ENCODE measurements at regions not wholly inside any gene's neighbourhood (a gene's known extent, or its start where the extent isn't known, plus 50 kb on each side); places are given as distances from the start of the nearest gene placed in this dataset.

- no peak for TF ChIP-seq POLR2A (IDR thresholded peaks at IDR 0.05; ENCODE audit: low read depth, low read length)
- TF ChIP-seq USF2 (IDR thresholded peaks at IDR 0.05; ENCODE audit: low read depth, low read length): no peak
- TF ChIP-seq CTCF (conservative IDR thresholded peaks at IDR 0.05; ENCODE audit: low read depth, low read length): no peak
- TF ChIP-seq RCOR1 (IDR thresholded peaks at IDR 0.05; ENCODE audit: insufficient replicate concordance, low read length): no peak
- TF ChIP-seq MXI1 (IDR thresholded peaks at IDR 0.05; ENCODE audit: borderline replicate concordance, low read depth, low read length): no peak
- TF ChIP-seq RAD21 (IDR thresholded peaks at IDR 0.05; ENCODE audit: low read length): no peak
- TF ChIP-seq ELK1 (IDR thresholded peaks at IDR 0.05; ENCODE audit: borderline replicate concordance, low read depth, low read length): no peak
- TF ChIP-seq BHLHE40 (IDR thresholded peaks at IDR 0.05; ENCODE audit: low read depth, low read length): no peak
- no peak for TF ChIP-seq CHD1 (IDR thresholded peaks at IDR 0.05; ENCODE audit: low read depth, low read length)
- no peak for TF ChIP-seq RFX5 (IDR thresholded peaks at IDR 0.05; ENCODE audit: low read depth, low read length)
- no peak for TF ChIP-seq CEBPB (IDR thresholded peaks at IDR 0.05; ENCODE audit: low read depth, low read length)
- TF ChIP-seq SMC3 (IDR thresholded peaks at IDR 0.05; ENCODE audit: low read depth, low read length): no peak
- no peak for TF ChIP-seq MAFK (IDR thresholded peaks at IDR 0.05; ENCODE audit: low read depth, low read length)
- TF ChIP-seq FOS (IDR thresholded peaks at IDR 0.05; ENCODE audit: low read depth, low read length): no peak
Observed at GRCh38 chr21:37970548-37970947, 54.3 kb upstream of the KCNJ6 start.

Data from IMR-90 (cell line).